IMR-90 (cell line): ENCODE measurements at regions not wholly inside any gene's neighbourhood (a gene's known extent, or its start where the extent isn't known, plus 50 kb on each side); places are given as distances from the start of the nearest gene placed in this dataset.

Experiments
- ATAC-seq: fragments of 200-7000 bp; cut with Tn5 transposase; 2 replicates; pipeline ENCODE4 v1.9.1; 2020; ENCODE audit warnings: low read depth, mild to moderate bottlenecking, moderate library complexity
- BruUV-seq: library from RNA; stranded (reverse); fragments of 400-500 nt; replicated peaks from 2 replicates; lab custom pipeline; 2021; lab: Mats Ljungman, UMichigan
- CTCF ChIA-PET: fragments of 300-600 bp; formaldehyde crosslinking; extraction: SDS; loops from one replicate; lab custom pipeline; 2021; ENCODE audit warnings: antibody characterized with exemption; lab: Yijun Ruan, JAX
- POLR2A ChIA-PET: fragments of 300-600 bp; sonication (Branson Sonifier 250); formaldehyde crosslinking; loops from one replicate; lab custom pipeline; 2022; ENCODE audit warnings: antibody characterized with exemption; ENCODE audit not compliant: unreplicated experiment; lab: Charles Lee
- DNase-seq: peaks from one replicate; pipeline ENCODE4 v3.0.0; 2013
- H2AFZ ChIP-seq: replicated peaks from 2 replicates; pipeline ENCODE3; 2013; ENCODE audit warnings: low read length, mild to moderate bottlenecking; ENCODE audit not compliant: poor library complexity
- H2AK5ac ChIP-seq: 2 replicates; pipeline ENCODE4 v1.6.1; 2013; ENCODE audit warnings: low read depth, low read length, inconsistent platforms
- H2AK9ac ChIP-seq: replicated peaks from 2 replicates; pipeline ENCODE3; 2013; ENCODE audit warnings: mild to moderate bottlenecking, low read depth, low read length, moderate library complexity; ENCODE audit not compliant: poor library complexity
- H2BK120ac ChIP-seq: 2 replicates; pipeline ENCODE4 v1.6.1; 2013; ENCODE audit warnings: low read depth, low read length, inconsistent platforms
- H2BK15ac ChIP-seq: 3 replicates; pipeline ENCODE4 v1.6.1; 2013; ENCODE audit warnings: low read depth, low read length, inconsistent platforms
- H2BK20ac ChIP-seq: 2 replicates; pipeline ENCODE4 v1.6.1; 2013; ENCODE audit warnings: low read depth, mild to moderate bottlenecking, inconsistent platforms, low read length, moderate library complexity
- H2BK5ac ChIP-seq: 2 replicates; pipeline ENCODE4 v1.6.1; 2013; ENCODE audit warnings: mild to moderate bottlenecking, low read depth, low read length, inconsistent platforms; ENCODE audit not compliant: poor library complexity, severe bottlenecking
- H3K14ac ChIP-seq: replicated peaks from 2 replicates; pipeline ENCODE4 v1.6.1; 2013; ENCODE audit warnings: low read depth, low read length, inconsistent platforms
- H3K18ac ChIP-seq: 2 replicates; pipeline ENCODE4 v1.6.1; 2013; ENCODE audit warnings: low read depth, low read length, control low read depth
- H3K23ac ChIP-seq: 2 replicates; pipeline ENCODE4 v1.6.1; 2013; ENCODE audit warnings: low read depth, low read length, inconsistent platforms
- H3K27ac ChIP-seq: 2 replicates; pipeline ENCODE4 v1.5.1; 2013; ENCODE audit warnings: mild to moderate bottlenecking, control low read depth, low read length; ENCODE audit not compliant: insufficient read depth
- H3K27me3 ChIP-seq: 2 replicates; pipeline ENCODE4 v1.6.1; 2013; ENCODE audit warnings: low read length; ENCODE audit not compliant: control insufficient read depth, insufficient read depth
- H3K36me3 ChIP-seq: 2 replicates; pipeline ENCODE4 v1.6.1; 2013; ENCODE audit warnings: low read length, mixed read lengths; ENCODE audit not compliant: control insufficient read depth, insufficient read depth
- H3K4ac ChIP-seq: 2 replicates; pipeline ENCODE4 v1.6.1; 2013; ENCODE audit warnings: low read depth, low read length, inconsistent platforms
- H3K4me1 ChIP-seq: 2 replicates; pipeline ENCODE4 v1.6.1; 2013; ENCODE audit warnings: low read length, mixed read lengths; ENCODE audit not compliant: control insufficient read depth, insufficient read depth
- H3K4me2 ChIP-seq: 2 replicates; pipeline ENCODE4 v1.6.1; 2013; ENCODE audit warnings: low read depth, mild to moderate bottlenecking, control low read depth, low read length, moderate library complexity
- H3K4me3 ChIP-seq: 2 replicates; pipeline ENCODE4 v1.5.1; 2013; ENCODE audit warnings: low read depth, mild to moderate bottlenecking, control low read depth, low read length, moderate library complexity; ENCODE audit not compliant: insufficient read depth
- H3K56ac ChIP-seq: 2 replicates; pipeline ENCODE4 v1.6.1; 2013; ENCODE audit warnings: low read length, inconsistent platforms; ENCODE audit not compliant: insufficient read depth; ENCODE audit errors: extremely low read depth
- H3K79me1 ChIP-seq, 2 experiments: 2 replicates each; pipeline ENCODE4 v1.6.1; 2013; ENCODE audit warnings: low read length in 2 of 2, inconsistent platforms in 1 of 2, low read depth in 1 of 2
- H3K9ac ChIP-seq: 2 replicates; pipeline ENCODE4 v1.6.1; 2013; ENCODE audit warnings: low read depth, low read length, control low read depth
- H3K9me1 ChIP-seq: 2 replicates; pipeline ENCODE4 v1.6.1; 2013; ENCODE audit warnings: low read length, inconsistent platforms; ENCODE audit not compliant: insufficient read depth
- H3K9me3 ChIP-seq: 2 replicates; pipeline ENCODE4 v1.6.1; 2013; ENCODE audit warnings: low read length; ENCODE audit not compliant: control insufficient read depth, insufficient read depth
- H4K20me1 ChIP-seq: 2 replicates; pipeline ENCODE4 v1.6.1; 2013; ENCODE audit warnings: low read length, inconsistent platforms; ENCODE audit not compliant: insufficient read depth
- H4K5ac ChIP-seq: 2 replicates; pipeline ENCODE4 v1.6.1; 2013; ENCODE audit warnings: mild to moderate bottlenecking, low read depth, low read length, control low read depth
- H4K8ac ChIP-seq, 2 experiments: 2 replicates each; pipeline ENCODE4 v1.6.1; 2013; ENCODE audit warnings: low read depth in 2 of 2, low read length in 2 of 2, control low read depth in 1 of 2, inconsistent platforms in 1 of 2
- H4K91ac ChIP-seq: 2 replicates; pipeline ENCODE4 v1.6.1; 2013; ENCODE audit warnings: low read depth, low read length, inconsistent platforms; ENCODE audit not compliant: insufficient read depth
- BHLHE40 ChIP-seq: fragments of 150-350 bp; IDR thresholded peaks from 2 replicates; pipeline ENCODE4 v1.6.1; 2016; ENCODE audit warnings: mild to moderate bottlenecking, low read depth, low read length
- CEBPB ChIP-seq: IDR thresholded peaks from 2 replicates; pipeline ENCODE4 v1.6.1; 2012; ENCODE audit warnings: low read depth, low read length, improper control_type of control experiment
- CHD1 ChIP-seq: IDR thresholded peaks from 2 replicates; pipeline ENCODE4 v1.6.1; 2012; ENCODE audit warnings: low read depth, low read length, improper control_type of control experiment
- FOS ChIP-seq: fragments of 150-350 bp; IDR thresholded peaks from 2 replicates; pipeline ENCODE4 v1.6.1; 2016; ENCODE audit warnings: low read depth, low read length
- MAFK ChIP-seq: IDR thresholded peaks from 2 replicates; pipeline ENCODE4 v1.6.1; 2012; ENCODE audit warnings: low read depth, low read length, improper control_type of control experiment
- MAZ ChIP-seq: IDR thresholded peaks from 2 replicates; pipeline ENCODE4 v1.6.1; 2012; ENCODE audit warnings: low read depth, mild to moderate bottlenecking, low read length, improper control_type of control experiment, moderate library complexity, borderline replicate concordance
- MXI1 ChIP-seq: IDR thresholded peaks from 2 replicates; pipeline ENCODE4 v1.6.1; 2012; ENCODE audit warnings: low read depth, mild to moderate bottlenecking, low read length, moderate library complexity, borderline replicate concordance
- NFE2L2 ChIP-seq: fragments of 150-350 bp; IDR thresholded peaks from 2 replicates; pipeline ENCODE4 v1.6.1; 2016; ENCODE audit warnings: low read depth, mild to moderate bottlenecking, low read length
- POLR2A ChIP-seq: IDR thresholded peaks from 2 replicates; pipeline ENCODE4 v1.6.1; 2012; ENCODE audit warnings: mild to moderate bottlenecking, low read depth, low read length
- RAD21 ChIP-seq: IDR thresholded peaks from 2 replicates; pipeline ENCODE4 v1.6.1; 2012; ENCODE audit warnings: low read length, improper control_type of control experiment
- RCOR1 ChIP-seq: IDR thresholded peaks from 2 replicates; pipeline ENCODE4 v1.6.1; 2012; ENCODE audit warnings: mild to moderate bottlenecking, low read length, improper control_type of control experiment; ENCODE audit not compliant: insufficient replicate concordance
- RFX5 ChIP-seq: IDR thresholded peaks from 2 replicates; pipeline ENCODE4 v1.8.0; 2012; ENCODE audit warnings: low read depth, mild to moderate bottlenecking, low read length, moderate library complexity
- SMC3 ChIP-seq: fragments of 150-350 bp; IDR thresholded peaks from 2 replicates; pipeline ENCODE4 v1.6.1; 2016; ENCODE audit warnings: low read depth, mild to moderate bottlenecking, antibody characterized with exemption, low read length, moderate library complexity
- WGBS, 2 experiments: methylation state at CpG; one replicate each; pipeline versions ENCODE4 v1.1.5 to v1.1.7; 2013; ENCODE audit warnings: missing lambda C conversion rate in 2 of 2; ENCODE audit not compliant: insufficient read length in 1 of 2; ENCODE audit errors: extremely low coverage in 2 of 2; 5-methylcytosine and 5-hydroxymethylcytosine counted together
- dilution Hi-C: fragments of 300-500 bp; cut with HindIII; formaldehyde crosslinking; loops from one replicate; pipeline ENCODE4 v1.14.3; 2018; ENCODE audit warnings: low sequenced_read_pairs; ENCODE audit not compliant: unreplicated experiment
- in situ Hi-C: fragments of 300-500 bp; cut with MboI; formaldehyde crosslinking; loops from 3 replicates; pipeline ENCODE4 v1.14.3; 2019; ENCODE audit warnings: low sequenced_read_pairs, inconsistent platforms, mixed read lengths
- intact Hi-C: fragments of 100-400 bp; cut with micrococcal nuclease; formaldehyde crosslinking; loops from 2 replicates; pipeline ENCODE4 v1.10.0; 2022
- TF ChIP-seq, protein P1 (sequence below): conservative IDR thresholded peaks from 2 replicates; pipeline ENCODE4 v1.5.1; 2012; ENCODE audit warnings: mild to moderate bottlenecking, low read depth, low read length, improper control_type of control experiment
- TF ChIP-seq, protein P2 (sequence below): fragments of 150-350 bp; IDR thresholded peaks from 2 replicates; pipeline ENCODE4 v1.6.1; 2017; ENCODE audit warnings: mild to moderate bottlenecking, antibody characterized with exemption, low read length, low read depth
- TF ChIP-seq, protein P3 (sequence below): fragments of 150-350 bp; IDR thresholded peaks from 2 replicates; pipeline ENCODE4 v1.6.1; 2016; ENCODE audit warnings: low read depth, mild to moderate bottlenecking, low read length, moderate library complexity, borderline replicate concordance

DNA sequence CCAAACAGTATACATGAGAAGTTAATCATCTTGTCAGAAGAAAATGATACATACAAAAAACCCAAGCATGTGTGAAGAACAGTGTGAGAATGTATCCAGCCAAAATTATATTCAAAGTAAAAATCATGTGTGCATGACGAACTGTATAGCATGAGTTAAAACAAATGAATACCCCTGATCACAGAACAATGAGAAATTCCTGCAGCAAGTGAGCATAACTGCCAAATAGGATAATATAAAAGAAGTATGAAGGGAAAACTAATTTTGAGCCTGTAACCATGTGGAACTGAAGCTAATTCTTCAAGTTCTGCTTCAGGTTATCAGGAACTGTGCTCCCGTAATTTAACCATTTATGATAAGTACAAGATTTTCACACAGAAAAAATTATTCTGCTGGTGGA is 56.5 kb upstream of the AMN1 start:
- Histone ChIP-seq H3K23ac (no peak overlapping the region), H2AFZ (no peak overlapping the region), H2AK5ac (no peak overlapping the region), H3K9me3 (no peaks in the 10 kb centered on the region), H3K4me3 (no peak overlapping the region), H3K27me3 (no peaks in the 10 kb centered on the region), H4K20me1 (no peaks in the 10 kb centered on the region), H3K56ac (no peak overlapping the region), H3K9ac (no peak overlapping the region), H2AK9ac (no peak overlapping the region), H3K14ac (no peak overlapping the region), H3K9me1 (no peaks in the 10 kb centered on the region), H2BK5ac (no peak overlapping the region), H3K18ac (no peak overlapping the region), H3K36me3 (no peaks in the 10 kb centered on the region), H2BK120ac (no peak overlapping the region), H4K91ac (no peak overlapping the region), H4K8ac (no peak overlapping the region), H3K4me1 (no peaks in the 10 kb centered on the region), H2BK20ac (no peak overlapping the region), H3K79me1 (no peaks in the 10 kb centered on the region), H4K5ac (no peak overlapping the region), H3K4me2 (no peak overlapping the region), H3K27ac (no peak overlapping the region), H3K4ac (no peak overlapping the region), H2BK15ac (no peak overlapping the region)
- ChIA-PET CTCF (interaction anchor here (0.7 kb wide), 1 partner anchor 24 kb away, joined by 5 read pairs; no protein-coding TSS in a partner anchor), POLR2A (no interaction called here)
- DNase-seq, result no peak
- no TSS peak for BruUV-seq
- intact Hi-C loops, result no loop called here
- WGBS, 2 experiments, result no CpG with 5 or more reads among the region's 2 CpGs
- ATAC-seq, result no peak
- in situ Hi-C loops, result no loop called here
- dilution Hi-C loops, result no loop called here
- no peak for TF ChIP-seq RFX5
- TF ChIP-seq BHLHE40, result no peak
- no peak for TF ChIP-seq SMC3
- no peak for TF ChIP-seq CHD1
- TF ChIP-seq, protein P1, sequence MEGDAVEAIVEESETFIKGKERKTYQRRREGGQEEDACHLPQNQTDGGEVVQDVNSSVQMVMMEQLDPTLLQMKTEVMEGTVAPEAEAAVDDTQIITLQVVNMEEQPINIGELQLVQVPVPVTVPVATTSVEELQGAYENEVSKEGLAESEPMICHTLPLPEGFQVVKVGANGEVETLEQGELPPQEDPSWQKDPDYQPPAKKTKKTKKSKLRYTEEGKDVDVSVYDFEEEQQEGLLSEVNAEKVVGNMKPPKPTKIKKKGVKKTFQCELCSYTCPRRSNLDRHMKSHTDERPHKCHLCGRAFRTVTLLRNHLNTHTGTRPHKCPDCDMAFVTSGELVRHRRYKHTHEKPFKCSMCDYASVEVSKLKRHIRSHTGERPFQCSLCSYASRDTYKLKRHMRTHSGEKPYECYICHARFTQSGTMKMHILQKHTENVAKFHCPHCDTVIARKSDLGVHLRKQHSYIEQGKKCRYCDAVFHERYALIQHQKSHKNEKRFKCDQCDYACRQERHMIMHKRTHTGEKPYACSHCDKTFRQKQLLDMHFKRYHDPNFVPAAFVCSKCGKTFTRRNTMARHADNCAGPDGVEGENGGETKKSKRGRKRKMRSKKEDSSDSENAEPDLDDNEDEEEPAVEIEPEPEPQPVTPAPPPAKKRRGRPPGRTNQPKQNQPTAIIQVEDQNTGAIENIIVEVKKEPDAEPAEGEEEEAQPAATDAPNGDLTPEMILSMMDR, result no peak
- no peak for TF ChIP-seq NFE2L2
- no peak for TF ChIP-seq CEBPB
- TF ChIP-seq MAFK, result no peak
- TF ChIP-seq MAZ, result no peak
- TF ChIP-seq POLR2A, result no peak
- no peak for TF ChIP-seq RAD21
- TF ChIP-seq, protein P2, sequence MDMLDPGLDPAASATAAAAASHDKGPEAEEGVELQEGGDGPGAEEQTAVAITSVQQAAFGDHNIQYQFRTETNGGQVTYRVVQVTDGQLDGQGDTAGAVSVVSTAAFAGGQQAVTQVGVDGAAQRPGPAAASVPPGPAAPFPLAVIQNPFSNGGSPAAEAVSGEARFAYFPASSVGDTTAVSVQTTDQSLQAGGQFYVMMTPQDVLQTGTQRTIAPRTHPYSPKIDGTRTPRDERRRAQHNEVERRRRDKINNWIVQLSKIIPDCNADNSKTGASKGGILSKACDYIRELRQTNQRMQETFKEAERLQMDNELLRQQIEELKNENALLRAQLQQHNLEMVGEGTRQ, result no peak
- TF ChIP-seq, protein P3, sequence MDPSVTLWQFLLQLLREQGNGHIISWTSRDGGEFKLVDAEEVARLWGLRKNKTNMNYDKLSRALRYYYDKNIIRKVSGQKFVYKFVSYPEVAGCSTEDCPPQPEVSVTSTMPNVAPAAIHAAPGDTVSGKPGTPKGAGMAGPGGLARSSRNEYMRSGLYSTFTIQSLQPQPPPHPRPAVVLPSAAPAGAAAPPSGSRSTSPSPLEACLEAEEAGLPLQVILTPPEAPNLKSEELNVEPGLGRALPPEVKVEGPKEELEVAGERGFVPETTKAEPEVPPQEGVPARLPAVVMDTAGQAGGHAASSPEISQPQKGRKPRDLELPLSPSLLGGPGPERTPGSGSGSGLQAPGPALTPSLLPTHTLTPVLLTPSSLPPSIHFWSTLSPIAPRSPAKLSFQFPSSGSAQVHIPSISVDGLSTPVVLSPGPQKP, result no peak
- no peak for TF ChIP-seq RCOR1
- TF ChIP-seq MXI1, result no peak
- TF ChIP-seq FOS, result no peak
